Natural killer cell (primary cell): ENCODE measurements at regions not wholly inside any gene's neighbourhood (a gene's known extent, or its start where the extent isn't known, plus 50 kb on each side); places are given as distances from the start of the nearest gene placed in this dataset.

ENCODE experiments used
- ATAC-seq, 3 donors: fragments of 150-1000 bp in 2 of 3; fragments of 200-7000 bp in 1 of 3; cut with Tn5 transposase; 1 replicate in 1 of 3; 2 replicates in 2 of 3; pipeline ENCODE4 v1.10.0; 2021; ENCODE audit warnings: mild to moderate bottlenecking in 2 of 3, moderate library complexity in 2 of 3
- DNase-seq, 2 donors: peaks; one replicate each; pipeline versions ENCODE4 v3.0.0 to v3.0.0-alpha.2; 2013 to 2021; ENCODE audit warnings: mixed read lengths in 1 of 2
- H3K27ac ChIP-seq: one replicate; pipeline ENCODE4 v1.5.1; 2013; ENCODE audit warnings: mild to moderate bottlenecking, low read length
- H3K27me3 ChIP-seq: one replicate; pipeline ENCODE4 v1.6.1; 2013; ENCODE audit warnings: low read length; ENCODE audit not compliant: control insufficient read depth, insufficient read depth
- H3K36me3 ChIP-seq: one replicate; pipeline ENCODE4 v1.6.1; 2013; ENCODE audit warnings: low read length; ENCODE audit not compliant: control insufficient read depth, insufficient read depth
- H3K4me1 ChIP-seq: one replicate; pipeline ENCODE4 v1.6.1; 2013; ENCODE audit warnings: low read length; ENCODE audit not compliant: control insufficient read depth, insufficient read depth
- H3K4me3 ChIP-seq: one replicate; pipeline ENCODE4 v1.5.1; 2013; ENCODE audit warnings: low read length
- H3K9me3 ChIP-seq: one replicate; pipeline ENCODE4 v1.6.1; 2013; ENCODE audit warnings: low read length; ENCODE audit not compliant: control insufficient read depth, insufficient read depth
- H3K27ac Mint-ChIP-seq, 2 donors: one replicate each; pipeline ENCODE4 v1.8.0; 2022; ENCODE audit warnings: mild to moderate bottlenecking in 2 of 2, mixed read lengths in 2 of 2, moderate library complexity in 1 of 2
- H3K27me3 Mint-ChIP-seq, 2 donors: one replicate each; pipeline ENCODE4 v1.8.0; 2022; ENCODE audit warnings: low read depth in 2 of 2, mixed read lengths in 2 of 2
- H3K36me3 Mint-ChIP-seq: one replicate; pipeline ENCODE4 v1.8.0; 2022; ENCODE audit warnings: mixed read lengths
- H3K4me1 Mint-ChIP-seq, 2 donors: one replicate each; pipeline ENCODE4 v1.8.0; 2022; ENCODE audit warnings: mixed read lengths in 2 of 2
- H3K4me3 Mint-ChIP-seq: one replicate; pipeline ENCODE4 v1.8.0; 2022; ENCODE audit warnings: mild to moderate bottlenecking, moderate library complexity, mixed read lengths
- H3K9me3 Mint-ChIP-seq, 2 donors: one replicate each; pipeline ENCODE4 v1.8.0; 2022; ENCODE audit warnings: mixed read lengths in 2 of 2
- CTCF ChIP-seq: fragments of 200-600 bp; IDR thresholded peaks from one replicate; pipeline ENCODE4 v1.8.0; 2022; ENCODE audit warnings: antibody characterized with exemption
- WGBS: methylation state at CpG from one replicate; pipeline ENCODE4 v1.1.7; 2013; ENCODE audit warnings: missing lambda C conversion rate; ENCODE audit not compliant: insufficient coverage; 5-methylcytosine and 5-hydroxymethylcytosine counted together
- intact Hi-C: fragments of 100-400 bp; cut with micrococcal nuclease; formaldehyde crosslinking; loops from one replicate; pipeline ENCODE4 v1.14.2; 2022

GRCh38 chr3:21117370-21117769 lies 633.6 kb downstream of the ZNF385D start:
- DNase-seq, result no peak
- TF ChIP-seq CTCF, result no peak
- H3K9me3 Mint-ChIP-seq, result peaks cover 21 to 30% of the 10 kb centered on the region in 2 donors
- no peak overlapping the region for H3K4me3 Mint-ChIP-seq
- peaks cover 12% of the 10 kb centered on the region for H3K9me3 ChIP-seq
- peaks cover 12% of the 10 kb centered on the region for H3K36me3 Mint-ChIP-seq
- intact Hi-C loops, result no loop called here
- WGBS, result 91% methylated on average over 1 of the region's 1 CpG
- H3K36me3 ChIP-seq, result no peaks in the 10 kb centered on the region
- no peak for ATAC-seq
- no peaks in the 10 kb centered on the region for H3K27me3 Mint-ChIP-seq
- H3K27me3 ChIP-seq, result no peaks in the 10 kb centered on the region
- no peaks in the 10 kb centered on the region for H3K4me1 ChIP-seq
- H3K4me3 ChIP-seq, result no peak overlapping the region
- H3K4me1 Mint-ChIP-seq, result no peaks in the 10 kb centered on the region
- H3K27ac ChIP-seq, result no peak overlapping the region
- H3K27ac Mint-ChIP-seq, result no peak overlapping the region

- Histone ChIP-seq H3K4me3 (no peak overlapping the region), H3K4me1 (no peaks in the 10 kb centered on the region), H3K9me3 (peaks cover 7% of the 10 kb centered on the region), H3K27me3 (no peaks in the 10 kb centered on the region), H3K27ac (no peak overlapping the region), H3K36me3 (no peaks in the 10 kb centered on the region)
- Mint-ChIP-seq H3K36me3 (peaks cover 18% of the 10 kb centered on the region), H3K4me1 (no peaks in the 10 kb centered on the region), H3K9me3 (peaks cover 25 to 26% of the 10 kb centered on the region in 2 donors), H3K27ac (no peak overlapping the region), H3K4me3 (no peak overlapping the region), H3K27me3 (no peaks in the 10 kb centered on the region)
- ATAC-seq (no peak), DNase-seq (no peak)
- WGBS, result 80% methylated on average over 3 of the region's 3 CpGs
- intact Hi-C loops, result no loop called here
- TF ChIP-seq CTCF, result no peak
Measured at GRCh38 chr3:21109056-21109455, 642.0 kb downstream of the ZNF385D start.

GRCh38 chr3:21105784-21106183 lies 645.2 kb downstream of the ZNF385D start:
- Histone ChIP-seq H3K4me1 (no peaks in the 10 kb centered on the region), H3K36me3 (no peaks in the 10 kb centered on the region), H3K9me3 (peaks cover 7% of the 10 kb centered on the region), H3K27ac (no peak overlapping the region), H3K27me3 (no peaks in the 10 kb centered on the region), H3K4me3 (no peak overlapping the region)
- DNase-seq, result no peak
- TF ChIP-seq CTCF, result no peak
- intact Hi-C loops, result no loop called here
- H3K9me3 Mint-ChIP-seq, result peaks cover 19 to 24% of the 10 kb centered on the region in 2 donors
- no peak overlapping the region for H3K4me3 Mint-ChIP-seq
- no peaks in the 10 kb centered on the region for H3K4me1 Mint-ChIP-seq
- no peaks in the 10 kb centered on the region for H3K27me3 Mint-ChIP-seq
- ATAC-seq, result no peak
- 97% methylated on average over 1 of the region's 1 CpG for WGBS
- peaks cover 6% of the 10 kb centered on the region for H3K36me3 Mint-ChIP-seq
- H3K27ac Mint-ChIP-seq, result no peak overlapping the region

GRCh38 chr3:21100656-21101359 lies 650.2 kb downstream of the ZNF385D start:
- Histone ChIP-seq H3K4me1 (no peaks in the 10 kb centered on the region), H3K27me3 (no peaks in the 10 kb centered on the region), H3K9me3 (no peaks in the 10 kb centered on the region), H3K4me3 (no peak overlapping the region), H3K36me3 (no peaks in the 10 kb centered on the region), H3K27ac (no peak overlapping the region)
- intact Hi-C loops, result no loop called here
- ATAC-seq (no peak), DNase-seq (no peak)
- no peak overlapping the region for H3K4me3 Mint-ChIP-seq
- no peak overlapping the region for H3K27ac Mint-ChIP-seq
- H3K9me3 Mint-ChIP-seq, result peaks cover 17 to 29% of the 10 kb centered on the region in 2 donors
- no peaks in the 10 kb centered on the region for H3K4me1 Mint-ChIP-seq
- WGBS, result 81% methylated on average over 6 of the region's 6 CpGs
- no peaks in the 10 kb centered on the region for H3K27me3 Mint-ChIP-seq
- H3K36me3 Mint-ChIP-seq, result no peaks in the 10 kb centered on the region
- TF ChIP-seq CTCF, result no peak
